ENCODE measurements at regions not wholly inside any gene's neighbourhood (a gene's known extent, or its start where the extent isn't known, plus 50 kb on each side); places are given as distances from the start of the nearest gene placed in this dataset.

DNA sequence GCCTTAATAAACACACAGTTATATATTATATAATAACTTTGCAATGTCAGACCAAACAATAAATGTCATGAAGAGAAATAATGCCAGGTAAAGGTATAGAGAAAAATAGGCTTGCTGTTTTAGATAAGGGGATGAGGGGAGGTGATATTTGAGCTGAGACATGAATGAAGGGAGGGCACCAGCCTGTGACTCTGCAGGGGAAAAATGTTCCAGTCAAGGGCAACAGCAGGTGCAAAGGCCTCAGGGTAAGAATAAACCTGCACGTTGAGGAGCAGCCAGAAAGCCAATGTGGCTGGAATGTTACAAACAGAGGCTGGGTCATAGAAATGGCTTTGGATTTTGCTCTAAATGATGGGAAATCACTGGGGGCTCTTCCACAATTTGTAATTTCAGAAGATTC, 519.6 kb downstream of the SOX6 start:
- TF ChIP-seq CTCF (IDR thresholded peaks at IDR 0.05; ENCODE audit: borderline replicate concordance, extremely low read depth, low read length, poor library complexity, severe bottlenecking) (no peak), EZH2 (IDR thresholded peaks at IDR 0.05; ENCODE audit: borderline replicate concordance, low read depth, low read length, severe bottlenecking) (no peak)
